ENCODE measurements at regions not wholly inside any gene's neighbourhood (a gene's known extent, or its start where the extent isn't known, plus 50 kb on each side); places are given as distances from the start of the nearest gene placed in this dataset.

DNA sequence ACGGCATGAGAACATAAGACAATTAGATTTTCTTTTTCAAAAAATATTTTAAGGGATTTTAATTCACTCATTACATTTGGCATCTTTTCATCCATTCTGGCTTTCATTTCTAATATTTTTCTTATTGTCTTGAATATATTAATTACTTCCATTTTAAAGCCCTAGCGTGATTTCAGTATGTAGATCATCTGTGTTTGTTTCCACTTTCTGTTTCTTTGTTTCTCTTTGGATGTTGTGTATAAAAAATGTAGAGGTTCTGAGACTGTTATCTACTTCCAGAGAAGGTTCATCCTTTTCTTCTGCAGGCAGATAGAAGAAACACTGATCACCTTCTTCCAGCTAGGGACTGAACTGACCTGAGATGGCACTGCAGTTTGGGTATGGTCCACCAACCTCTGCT lies 664.4 kb upstream of the SLC39A10 start:
- TF ChIP-seq, protein P1, sequence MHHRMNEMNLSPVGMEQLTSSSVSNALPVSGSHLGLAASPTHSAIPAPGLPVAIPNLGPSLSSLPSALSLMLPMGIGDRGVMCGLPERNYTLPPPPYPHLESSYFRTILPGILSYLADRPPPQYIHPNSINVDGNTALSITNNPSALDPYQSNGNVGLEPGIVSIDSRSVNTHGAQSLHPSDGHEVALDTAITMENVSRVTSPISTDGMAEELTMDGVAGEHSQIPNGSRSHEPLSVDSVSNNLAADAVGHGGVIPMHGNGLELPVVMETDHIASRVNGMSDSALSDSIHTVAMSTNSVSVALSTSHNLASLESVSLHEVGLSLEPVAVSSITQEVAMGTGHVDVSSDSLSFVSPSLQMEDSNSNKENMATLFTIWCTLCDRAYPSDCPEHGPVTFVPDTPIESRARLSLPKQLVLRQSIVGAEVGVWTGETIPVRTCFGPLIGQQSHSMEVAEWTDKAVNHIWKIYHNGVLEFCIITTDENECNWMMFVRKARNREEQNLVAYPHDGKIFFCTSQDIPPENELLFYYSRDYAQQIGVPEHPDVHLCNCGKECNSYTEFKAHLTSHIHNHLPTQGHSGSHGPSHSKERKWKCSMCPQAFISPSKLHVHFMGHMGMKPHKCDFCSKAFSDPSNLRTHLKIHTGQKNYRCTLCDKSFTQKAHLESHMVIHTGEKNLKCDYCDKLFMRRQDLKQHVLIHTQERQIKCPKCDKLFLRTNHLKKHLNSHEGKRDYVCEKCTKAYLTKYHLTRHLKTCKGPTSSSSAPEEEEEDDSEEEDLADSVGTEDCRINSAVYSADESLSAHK (CRISPR knock-in tag; IDR thresholded peaks at IDR 0.05; ENCODE audit: borderline replicate concordance), result no peak
- TF ChIP-seq GTF2F1 (IDR thresholded peaks at IDR 0.05; ENCODE audit: low read length), result no peak
- TF ChIP-seq ZNF326 (CRISPR knock-in tag; IDR thresholded peaks at IDR 0.05; ENCODE audit: borderline replicate concordance), result no peak
- no peak for TF ChIP-seq NFYB (CRISPR knock-in tag; IDR thresholded peaks at IDR 0.05)
- TF ChIP-seq, protein P2, sequence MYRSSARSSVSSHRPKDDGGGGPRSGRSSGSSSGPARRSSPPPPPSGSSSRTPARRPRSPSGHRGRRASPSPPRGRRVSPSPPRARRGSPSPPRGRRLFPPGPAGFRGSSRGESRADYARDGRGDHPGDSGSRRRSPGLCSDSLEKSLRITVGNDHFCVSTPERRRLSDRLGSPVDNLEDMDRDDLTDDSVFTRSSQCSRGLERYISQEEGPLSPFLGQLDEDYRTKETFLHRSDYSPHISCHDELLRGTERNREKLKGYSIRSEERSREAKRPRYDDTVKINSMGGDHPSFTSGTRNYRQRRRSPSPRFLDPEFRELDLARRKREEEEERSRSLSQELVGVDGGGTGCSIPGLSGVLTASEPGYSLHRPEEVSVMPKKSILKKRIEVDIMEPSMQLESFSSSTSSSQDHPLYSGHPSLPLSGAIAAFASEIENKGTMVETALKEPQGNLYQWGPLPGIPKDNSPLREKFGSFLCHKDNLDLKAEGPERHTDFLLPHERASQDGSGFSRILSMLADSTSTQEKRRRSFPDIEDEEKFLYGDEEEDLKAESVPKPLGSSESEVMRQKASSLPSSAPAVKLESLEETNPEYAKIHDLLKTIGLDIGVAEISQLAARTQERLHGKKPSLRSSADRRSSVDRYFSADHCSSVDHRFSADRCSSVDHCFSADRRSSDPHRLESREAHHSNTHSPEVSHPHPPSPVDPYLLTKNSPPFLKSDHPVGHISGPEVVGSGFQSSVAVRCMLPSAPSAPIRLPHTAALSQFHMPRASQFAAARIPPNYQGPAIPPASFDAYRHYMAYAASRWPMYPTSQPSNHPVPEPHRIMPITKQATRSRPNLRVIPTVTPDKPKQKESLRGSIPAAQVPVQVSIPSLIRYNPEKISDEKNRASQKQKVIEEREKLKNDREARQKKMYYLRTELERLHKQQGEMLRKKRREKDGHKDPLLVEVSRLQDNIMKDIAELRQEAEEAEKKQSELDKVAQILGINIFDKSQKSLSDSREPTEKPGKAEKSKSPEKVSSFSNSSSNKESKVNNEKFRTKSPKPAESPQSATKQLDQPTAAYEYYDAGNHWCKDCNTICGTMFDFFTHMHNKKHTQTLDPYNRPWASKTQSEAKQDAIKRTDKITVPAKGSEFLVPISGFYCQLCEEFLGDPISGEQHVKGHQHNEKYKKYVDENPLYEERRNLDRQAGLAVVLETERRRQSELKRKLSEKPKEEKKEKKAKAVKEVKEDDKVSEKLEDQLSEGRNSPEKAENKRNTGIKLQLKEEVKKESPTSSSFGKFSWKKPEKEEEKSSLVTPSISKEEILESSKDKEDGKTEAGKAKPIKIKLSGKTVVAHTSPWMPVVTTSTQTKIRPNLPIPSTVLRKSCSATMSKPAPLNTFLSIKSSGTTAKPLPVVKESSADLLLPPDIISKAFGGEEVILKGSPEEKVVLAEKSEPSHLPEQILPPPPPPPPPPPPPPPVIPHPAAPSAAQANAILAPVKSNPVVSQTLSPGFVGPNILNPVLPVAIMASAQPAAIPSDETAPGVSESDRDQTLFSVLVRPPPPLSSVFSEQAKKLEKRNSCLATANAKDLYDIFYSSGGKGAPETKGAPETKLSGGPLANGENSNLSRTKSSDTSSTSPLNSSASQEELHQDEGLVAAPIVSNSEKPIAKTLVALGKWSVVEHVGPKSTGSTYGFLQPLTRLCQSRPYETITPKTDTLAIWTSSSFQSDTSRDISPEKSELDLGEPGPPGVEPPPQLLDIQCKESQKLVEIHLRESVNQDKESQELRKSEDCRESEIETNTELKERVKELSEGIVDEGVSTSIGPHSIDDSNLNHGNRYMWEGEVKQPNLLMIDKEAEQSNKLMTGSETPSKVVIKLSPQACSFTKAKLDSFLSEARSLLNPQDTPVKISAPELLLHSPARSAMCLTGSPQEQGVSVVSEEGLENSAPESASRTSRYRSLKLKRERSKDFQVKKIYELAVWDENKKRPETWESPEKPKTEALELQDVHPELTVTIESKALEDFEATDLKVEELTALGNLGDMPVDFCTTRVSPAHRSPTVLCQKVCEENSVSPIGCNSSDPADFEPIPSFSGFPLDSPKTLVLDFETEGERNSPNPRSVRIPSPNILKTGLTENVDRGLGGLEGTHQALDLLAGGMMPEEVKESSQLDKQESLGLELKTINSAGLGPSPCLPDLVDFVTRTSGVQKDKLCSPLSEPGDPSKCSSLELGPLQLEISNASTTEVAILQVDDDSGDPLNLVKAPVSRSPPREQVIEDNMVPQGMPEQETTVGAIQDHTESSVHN (CRISPR knock-in tag; IDR thresholded peaks at IDR 0.05), result no peak
- no peak for TF ChIP-seq ZBTB21 (CRISPR knock-in tag; IDR thresholded peaks at IDR 0.05)
- TF ChIP-seq IRF2 (CRISPR knock-in tag; IDR thresholded peaks at IDR 0.05), result no peak
- no peak for TF ChIP-seq ZNF441 (CRISPR knock-in tag; IDR thresholded peaks at IDR 0.05; ENCODE audit: borderline replicate concordance)
- no peak for TF ChIP-seq STAT5B (CRISPR knock-in tag; IDR thresholded peaks at IDR 0.05)
